ENCODE measurements at regions not wholly inside any gene's neighbourhood (a gene's known extent, or its start where the extent isn't known, plus 50 kb on each side); places are given as distances from the start of the nearest gene placed in this dataset.
"Not testable (repeated sequence)": the region's sequence is repeated elsewhere in the genome, so short reads cannot be mapped to it uniquely, and the experiment has no call there.

- DNase-seq (ENCODE audit: low read depth in 2 of 2) = no peak
Measured at GRCh38 chr13:79913141-79913827, 427.6 kb downstream of the SPRY2 start.

GRCh38 chr13:79912403-79912802, 428.5 kb downstream of the SPRY2 start:
- no peak for DNase-seq (ENCODE audit: low read depth in 2 of 2)

GRCh38 chr13:79910875-79911540, 429.9 kb downstream of the SPRY2 start:
- no peak for DNase-seq (ENCODE audit: low read depth in 2 of 2)

GRCh38 chr13:79909644-79910043, 428.7 kb downstream of the NDFIP2 start:
- no peak for DNase-seq (ENCODE audit: low read depth in 2 of 2)

GRCh38 chr13:79908381-79908780, 427.4 kb downstream of the NDFIP2 start:
- no peak for DNase-seq (ENCODE audit: low read depth in 2 of 2)

- DNase-seq (ENCODE audit: low read depth in 2 of 2) = no peak
Measured at GRCh38 chr13:79907527-79907926, 426.6 kb downstream of the NDFIP2 start.

GRCh38 chr13:79906345-79906744, 425.4 kb downstream of the NDFIP2 start:
- DNase-seq (ENCODE audit: low read depth in 2 of 2) = no peak

GRCh38 chr13:79905018-79905417, 424.1 kb downstream of the NDFIP2 start:
- DNase-seq (ENCODE audit: low read depth in 2 of 2) = no peak

GRCh38 chr13:79904581-79904980, 423.6 kb downstream of the NDFIP2 start:
- DNase-seq (ENCODE audit: low read depth in 2 of 2) = no peak

GRCh38 chr13:79901336-79901735, 420.4 kb downstream of the NDFIP2 start:
- DNase-seq (ENCODE audit: low read depth in 2 of 2) = no peak

GRCh38 chr13:79900356-79900755, 419.4 kb downstream of the NDFIP2 start:
- DNase-seq (ENCODE audit: low read depth in 2 of 2) = no peak

GRCh38 chr13:79898996-79899395, 418.0 kb downstream of the NDFIP2 start:
- DNase-seq (ENCODE audit: low read depth in 2 of 2) = no peak

GRCh38 chr13:79898202-79898826, 417.4 kb downstream of the NDFIP2 start:
- DNase-seq (ENCODE audit: low read depth in 2 of 2) = no peak

- no peak for DNase-seq (ENCODE audit: low read depth in 2 of 2)
Measured at GRCh38 chr13:79896851-79897250, 415.9 kb downstream of the NDFIP2 start.

- no peak for DNase-seq (ENCODE audit: low read depth in 2 of 2)
Measured at GRCh38 chr13:79895416-79895815, 414.5 kb downstream of the NDFIP2 start.

GRCh38 chr13:79887278-79887677, 406.3 kb downstream of the NDFIP2 start:
- DNase-seq (ENCODE audit: low read depth in 2 of 2) = not testable (repeated sequence)

GRCh38 chr13:79886601-79887000, 405.6 kb downstream of the NDFIP2 start:
- no peak for DNase-seq (ENCODE audit: low read depth in 2 of 2)

GRCh38 chr13:79884890-79885289, 403.9 kb downstream of the NDFIP2 start:
- DNase-seq (ENCODE audit: low read depth in 2 of 2) = no peak

GRCh38 chr13:79883216-79883615, 402.3 kb downstream of the NDFIP2 start:
- no peak for DNase-seq (ENCODE audit: low read depth in 2 of 2)

- no peak for DNase-seq (ENCODE audit: low read depth in 2 of 2)
Measured at GRCh38 chr13:79880818-79881217, 399.9 kb downstream of the NDFIP2 start.

GRCh38 chr13:79874396-79875360, 393.7 kb downstream of the NDFIP2 start:
- no peak for DNase-seq (ENCODE audit: low read depth in 2 of 2)

- DNase-seq (ENCODE audit: low read depth in 2 of 2) = no peak
Measured at GRCh38 chr13:79871594-79871993, 390.6 kb downstream of the NDFIP2 start.

All from stimulated activated CD8-positive, alpha-beta memory T cell treated with anti-CD3 and anti-CD28 coated beads, Interleukin-7, amount 100 ng/mL, for 4 hours (primary cell).